ENCODE measurements at regions not wholly inside any gene's neighbourhood (a gene's known extent, or its start where the extent isn't known, plus 50 kb on each side); places are given as distances from the start of the nearest gene placed in this dataset.

DNA sequence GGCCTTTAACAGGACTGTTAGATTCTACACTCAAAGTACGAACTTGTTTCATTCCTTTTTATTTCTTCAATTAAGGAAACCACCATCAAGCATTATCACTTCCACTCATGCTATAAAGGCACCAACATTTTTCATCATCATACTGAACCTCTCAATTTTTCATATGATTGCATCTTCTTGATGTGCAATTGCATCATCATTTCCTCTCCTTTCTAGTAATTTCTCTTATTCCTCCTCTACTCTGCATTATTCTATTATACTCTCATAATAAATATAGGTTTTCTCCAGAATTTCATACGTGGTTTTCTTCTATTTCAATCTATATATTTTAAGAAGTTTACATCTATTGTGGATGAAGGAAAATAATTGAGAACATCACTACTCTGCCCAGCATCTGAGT lies 506.2 kb upstream of the ZNF385D start:
- TF ChIP-seq POLR2A (IDR thresholded peaks at IDR 0.05), result no peak
- TF ChIP-seq, protein P1, sequence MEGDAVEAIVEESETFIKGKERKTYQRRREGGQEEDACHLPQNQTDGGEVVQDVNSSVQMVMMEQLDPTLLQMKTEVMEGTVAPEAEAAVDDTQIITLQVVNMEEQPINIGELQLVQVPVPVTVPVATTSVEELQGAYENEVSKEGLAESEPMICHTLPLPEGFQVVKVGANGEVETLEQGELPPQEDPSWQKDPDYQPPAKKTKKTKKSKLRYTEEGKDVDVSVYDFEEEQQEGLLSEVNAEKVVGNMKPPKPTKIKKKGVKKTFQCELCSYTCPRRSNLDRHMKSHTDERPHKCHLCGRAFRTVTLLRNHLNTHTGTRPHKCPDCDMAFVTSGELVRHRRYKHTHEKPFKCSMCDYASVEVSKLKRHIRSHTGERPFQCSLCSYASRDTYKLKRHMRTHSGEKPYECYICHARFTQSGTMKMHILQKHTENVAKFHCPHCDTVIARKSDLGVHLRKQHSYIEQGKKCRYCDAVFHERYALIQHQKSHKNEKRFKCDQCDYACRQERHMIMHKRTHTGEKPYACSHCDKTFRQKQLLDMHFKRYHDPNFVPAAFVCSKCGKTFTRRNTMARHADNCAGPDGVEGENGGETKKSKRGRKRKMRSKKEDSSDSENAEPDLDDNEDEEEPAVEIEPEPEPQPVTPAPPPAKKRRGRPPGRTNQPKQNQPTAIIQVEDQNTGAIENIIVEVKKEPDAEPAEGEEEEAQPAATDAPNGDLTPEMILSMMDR (IDR thresholded peaks at IDR 0.05), result no peak
